Hepatocyte (in vitro differentiated cells): ENCODE measurements at regions not wholly inside any gene's neighbourhood (a gene's known extent, or its start where the extent isn't known, plus 50 kb on each side); places are given as distances from the start of the nearest gene placed in this dataset.

Experiments used
- DNase-seq: peaks from one replicate; pipeline ENCODE4 v3.0.0-alpha.2; 2016; ENCODE audit warnings: low spot score
- H2AFZ ChIP-seq: fragments of 200-600 bp; sonication (generic); 2 replicates; pipeline ENCODE4 v1.6.0; 2016; ENCODE audit warnings: antibody characterized with exemption, mild to moderate bottlenecking
- H3K27ac ChIP-seq: fragments of 200-600 bp; sonication (generic); 2 replicates; pipeline ENCODE4 v1.5.1; 2016; ENCODE audit warnings: mild to moderate bottlenecking
- H3K27me3 ChIP-seq: fragments of 200-600 bp; sonication (generic); 2 replicates; pipeline ENCODE4 v1.6.1; 2016
- H3K36me3 ChIP-seq: fragments of 200-600 bp; sonication (generic); replicated peaks from 2 replicates; pipeline ENCODE4 v1.5.1; 2016; ENCODE audit warnings: low read depth; ENCODE audit not compliant: insufficient read depth
- H3K4me1 ChIP-seq: fragments of 200-600 bp; sonication (generic); 2 replicates; pipeline ENCODE4 v1.5.1; 2016; ENCODE audit warnings: mild to moderate bottlenecking, moderate library complexity; ENCODE audit not compliant: insufficient read depth
- H3K4me2 ChIP-seq: fragments of 200-600 bp; sonication (generic); 2 replicates; pipeline ENCODE4 v1.6.0; 2016
- H3K4me3 ChIP-seq: fragments of 200-600 bp; sonication (generic); 2 replicates; pipeline ENCODE4 v1.5.1; 2016; ENCODE audit warnings: mild to moderate bottlenecking
- H3K79me2 ChIP-seq: fragments of 200-600 bp; sonication (generic); 2 replicates; pipeline ENCODE4 v1.6.0; 2017; ENCODE audit warnings: mild to moderate bottlenecking
- H3K9me2 ChIP-seq: fragments of 200-600 bp; sonication (generic); replicated peaks from 2 replicates; pipeline ENCODE4 v1.6.0; 2017; ENCODE audit warnings: mild to moderate bottlenecking; ENCODE audit not compliant: insufficient read depth
- H3K9me3 ChIP-seq: fragments of 200-600 bp; sonication (generic); 2 replicates; pipeline ENCODE4 v1.5.1; 2016; ENCODE audit warnings: low read depth, mild to moderate bottlenecking
- H4K20me1 ChIP-seq: fragments of 200-600 bp; sonication (generic); 2 replicates; pipeline ENCODE4 v1.6.0; 2016; ENCODE audit warnings: mild to moderate bottlenecking; ENCODE audit not compliant: insufficient read depth, poor library complexity, severe bottlenecking
- CTCF ChIP-seq: fragments of 200-600 bp; sonication (generic); IDR thresholded peaks from 2 replicates; pipeline ENCODE4 v1.5.1; 2016; ENCODE audit warnings: antibody characterized with exemption, mild to moderate bottlenecking; ENCODE audit not compliant: poor library complexity
- EZH2 ChIP-seq: fragments of 200-600 bp; sonication (generic); IDR thresholded peaks from 2 replicates; pipeline ENCODE4 v1.6.1; 2016; ENCODE audit warnings: antibody characterized with exemption, mild to moderate bottlenecking, borderline replicate concordance
- EZH2phosphoT487 ChIP-seq: fragments of 200-600 bp; sonication (generic); IDR thresholded peaks from one replicate; pipeline ENCODE4 v1.6.1; 2018; ENCODE audit warnings: antibody characterized with exemption, mild to moderate bottlenecking, low read depth, moderate library complexity; ENCODE audit not compliant: unreplicated experiment, severe bottlenecking
- WGBS: methylation state at CpG from one replicate; pipeline ENCODE4 v1.1.6; 2016; ENCODE audit warnings: low lambda C conversion rate; ENCODE audit errors: missing lambda C conversion rate; 5-methylcytosine and 5-hydroxymethylcytosine counted together

GRCh38 chr17:5798094-5798493 is 213.8 kb upstream of the NLRP1 start:
- Histone ChIP-seq H3K9me3 (no peaks in the 10 kb centered on the region), H3K27ac (no peak overlapping the region), H3K4me1 (no peaks in the 10 kb centered on the region), H3K4me2 (no peak overlapping the region), H3K79me2 (no peaks in the 10 kb centered on the region), H4K20me1 (no peaks in the 10 kb centered on the region), H2AFZ (no peak overlapping the region), H3K36me3 (no peaks in the 10 kb centered on the region), H3K4me3 (no peak overlapping the region), H3K9me2 (no peaks in the 10 kb centered on the region), H3K27me3 (peaks cover 35% of the 10 kb centered on the region)
- TF ChIP-seq CTCF (no peak), EZH2phosphoT487 (no peak), EZH2 (no peak)
- no peak for DNase-seq
- 53% methylated on average over 4 of the region's 4 CpGs for WGBS

GRCh38 chr17:5800131-5800530 is 215.8 kb upstream of the NLRP1 start:
- DNase-seq, result no peak
- TF ChIP-seq CTCF (no peak), EZH2phosphoT487 (no peak)
- Histone ChIP-seq H3K4me2 (no peak overlapping the region), H4K20me1 (no peaks in the 10 kb centered on the region), H3K9me3 (no peaks in the 10 kb centered on the region), H3K4me1 (no peaks in the 10 kb centered on the region), H3K9me2 (no peaks in the 10 kb centered on the region), H3K27me3 (peaks cover 35% of the 10 kb centered on the region), H2AFZ (no peak overlapping the region), H3K79me2 (no peaks in the 10 kb centered on the region), H3K4me3 (no peak overlapping the region), H3K36me3 (no peaks in the 10 kb centered on the region), H3K27ac (no peak overlapping the region)
- 70% methylated on average over 9 of the region's 9 CpGs for WGBS

GRCh38 chr17:5800646-5801045 is 216.3 kb upstream of the NLRP1 start:
- Histone ChIP-seq H3K9me2 (no peaks in the 10 kb centered on the region), H3K36me3 (no peaks in the 10 kb centered on the region), H3K27ac (no peak overlapping the region), H3K4me1 (no peaks in the 10 kb centered on the region), H3K27me3 (peaks cover 35% of the 10 kb centered on the region), H2AFZ (no peak overlapping the region), H3K9me3 (no peaks in the 10 kb centered on the region), H3K4me2 (no peak overlapping the region), H3K4me3 (no peak overlapping the region), H3K79me2 (no peaks in the 10 kb centered on the region), H4K20me1 (no peaks in the 10 kb centered on the region)
- TF ChIP-seq EZH2phosphoT487 (no peak), EZH2 (no peak)
- DNase-seq, result no peak
- 48% methylated on average over 7 of the region's 7 CpGs for WGBS

- WGBS, result 77% methylated on average over 5 of the region's 5 CpGs
- Histone ChIP-seq H3K4me1 (no peaks in the 10 kb centered on the region), H3K36me3 (no peaks in the 10 kb centered on the region), H3K27me3 (peaks cover 12% of the 10 kb centered on the region), H2AFZ (no peak overlapping the region), H3K79me2 (no peaks in the 10 kb centered on the region), H3K4me2 (no peak overlapping the region), H3K9me3 (no peaks in the 10 kb centered on the region), H3K9me2 (no peaks in the 10 kb centered on the region), H3K4me3 (no peak overlapping the region), H4K20me1 (no peaks in the 10 kb centered on the region), H3K27ac (no peak overlapping the region)
- TF ChIP-seq EZH2 (no peak), EZH2phosphoT487 (no peak), CTCF (no peak)
- DNase-seq, result no peak
Observed at GRCh38 chr17:5804251-5804650, 219.9 kb upstream of the NLRP1 start.
